Right forelimb (tissue), 1 donor: ENCODE measurements at regions not wholly inside any gene's neighbourhood (a gene's known extent, or its start where the extent isn't known, plus 50 kb on each side); places are given as distances from the start of the nearest gene placed in this dataset.
"Not testable (repeated sequence)": the region's sequence is repeated elsewhere in the genome, so short reads cannot be mapped to it uniquely, and the experiment has no call there.

Experiments used
- DNase-seq: peaks from one replicate; pipeline ENCODE4 v3.0.0-alpha.2; 2018

DNA sequence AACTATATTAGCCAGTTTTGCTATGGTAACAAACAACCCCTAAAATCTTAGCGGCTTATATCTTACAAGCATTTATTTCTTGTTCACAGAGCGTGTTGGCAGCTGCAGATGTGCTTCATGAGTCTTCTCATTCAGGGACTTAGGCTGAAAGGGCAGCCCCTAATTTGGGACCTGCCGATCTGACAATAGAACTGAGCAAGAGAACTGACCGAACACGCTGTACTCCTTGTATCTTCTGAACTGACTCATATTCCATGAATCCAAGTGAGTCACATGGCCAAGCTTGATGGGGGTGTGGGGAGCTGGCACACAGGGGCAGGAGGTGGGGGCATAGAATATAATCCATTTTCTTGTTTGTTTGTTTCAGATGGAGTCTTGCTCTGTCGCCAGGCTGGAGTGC, 481.7 kb upstream of the CADM1 start:
- DNase-seq = no peak

GRCh38 chr11:115984228-115984627, 480.0 kb upstream of the CADM1 start:
- DNase-seq = no peak

- no peak for DNase-seq
Measured at GRCh38 chr11:115982666-115983065, 478.5 kb upstream of the CADM1 start.

DNA sequence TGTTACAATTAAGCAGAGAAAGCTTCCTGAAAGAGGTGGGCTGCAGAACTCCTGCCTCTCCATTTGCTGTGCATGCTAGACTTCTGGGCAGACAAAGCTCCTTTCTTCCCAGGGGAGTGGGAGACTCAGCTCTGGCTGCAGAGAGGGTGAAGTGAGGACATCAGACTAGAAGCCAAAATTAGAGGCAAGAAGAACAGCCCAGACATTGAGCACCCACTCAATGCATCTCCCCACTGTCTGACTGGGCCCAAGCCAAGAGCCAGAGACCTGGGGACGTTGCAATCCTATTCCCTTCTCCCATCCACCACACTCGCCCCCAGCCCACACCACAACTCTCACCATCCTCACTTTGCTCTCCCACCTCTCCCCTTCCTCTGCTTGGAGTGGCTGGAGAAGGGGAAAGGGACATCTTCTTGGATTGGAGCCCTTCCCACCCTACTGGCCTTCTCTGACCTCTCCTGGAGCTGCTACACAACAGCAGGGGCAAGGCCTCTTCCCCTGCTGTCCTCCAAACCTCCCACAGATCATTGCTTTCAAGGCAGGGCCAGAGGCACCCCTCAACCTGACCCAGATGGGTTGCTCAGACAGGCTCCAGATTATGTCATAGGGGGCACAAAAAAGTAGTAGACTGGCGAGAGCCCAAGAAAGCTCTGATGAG, 477.7 kb upstream of the CADM1 start:
- DNase-seq = no peak

DNA sequence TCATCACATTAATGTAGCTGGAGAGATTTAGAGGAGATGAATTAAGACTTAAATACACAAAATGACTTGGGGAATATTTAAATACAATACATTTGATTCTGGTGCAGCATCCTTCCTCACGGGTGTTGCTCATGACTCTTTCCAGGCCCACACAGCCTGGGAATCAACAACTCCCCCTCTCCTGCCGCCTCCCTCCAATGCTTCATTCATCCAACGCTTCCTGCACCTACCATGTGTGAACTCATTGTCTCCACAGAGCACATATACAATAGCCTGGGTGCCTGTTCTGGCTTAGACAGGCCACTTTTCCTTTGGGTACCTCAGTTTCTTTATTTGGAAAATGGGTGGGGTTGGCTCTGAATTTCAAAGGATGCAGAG, 476.9 kb upstream of the CADM1 start:
- no peak for DNase-seq

DNA sequence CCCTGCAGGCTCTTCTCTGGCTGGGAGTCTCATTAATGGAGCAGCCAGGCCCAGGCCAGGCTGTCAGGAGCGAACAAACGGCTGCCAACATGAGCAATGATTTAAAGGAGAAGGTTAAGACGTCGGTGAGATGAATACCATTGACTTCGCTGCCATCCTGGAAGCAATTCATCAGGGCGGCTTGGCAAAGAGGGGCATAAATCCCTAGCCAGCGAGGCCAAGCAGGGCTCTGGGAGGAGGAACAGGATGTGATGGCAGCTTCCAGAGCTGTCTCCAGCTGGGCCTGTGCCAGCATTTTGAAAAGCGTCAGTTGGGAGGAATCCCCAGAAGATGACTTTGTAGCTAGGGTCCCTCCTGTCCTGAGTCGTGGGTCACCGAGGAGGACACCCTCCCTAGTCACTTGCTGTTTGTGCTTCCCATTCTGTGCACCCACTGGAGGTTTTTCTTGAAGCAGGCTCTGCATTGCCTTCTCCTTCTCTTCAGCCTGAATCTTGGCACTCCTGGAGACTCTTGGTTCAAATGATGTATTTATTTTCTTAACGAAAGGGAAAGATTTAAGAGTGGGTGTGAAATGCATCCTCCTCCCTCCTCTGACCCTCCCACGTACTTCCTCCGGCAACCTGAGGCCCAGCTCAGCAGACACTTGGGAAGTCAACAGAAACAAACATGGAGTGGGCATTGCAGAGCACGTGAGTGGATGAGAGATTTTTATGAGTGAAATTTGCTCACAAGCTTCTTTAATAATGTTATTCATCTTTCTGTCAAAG, 476.3 kb upstream of the CADM1 start:
- DNase-seq = no peak

GRCh38 chr11:115974703-115975102, 470.5 kb upstream of the CADM1 start:
- no peak for DNase-seq

GRCh38 chr11:115967203-115967602, 463.0 kb upstream of the CADM1 start:
- DNase-seq = not testable (repeated sequence)

GRCh38 chr11:115965767-115966504, 461.7 kb upstream of the CADM1 start:
- no peak for DNase-seq

DNA sequence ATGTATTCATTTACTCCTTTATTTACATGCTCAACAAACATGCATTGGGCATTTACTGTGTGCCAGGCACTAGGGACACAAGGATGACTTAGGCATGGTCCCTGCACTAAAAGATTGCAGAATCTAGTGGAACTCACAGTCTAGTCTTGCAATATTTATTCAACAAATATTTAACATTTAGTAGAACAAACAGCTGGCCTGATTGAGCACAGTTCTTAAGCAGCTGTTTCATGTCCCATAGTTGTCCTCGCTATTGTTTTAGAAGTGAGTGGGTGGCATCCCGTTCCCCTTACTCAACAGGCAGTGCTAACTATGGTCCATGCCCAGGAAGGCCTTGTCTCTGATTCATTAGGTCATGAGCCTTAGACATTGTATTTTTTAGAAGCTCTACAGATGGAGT, 459.9 kb upstream of the CADM1 start:
- DNase-seq = no peak

DNA sequence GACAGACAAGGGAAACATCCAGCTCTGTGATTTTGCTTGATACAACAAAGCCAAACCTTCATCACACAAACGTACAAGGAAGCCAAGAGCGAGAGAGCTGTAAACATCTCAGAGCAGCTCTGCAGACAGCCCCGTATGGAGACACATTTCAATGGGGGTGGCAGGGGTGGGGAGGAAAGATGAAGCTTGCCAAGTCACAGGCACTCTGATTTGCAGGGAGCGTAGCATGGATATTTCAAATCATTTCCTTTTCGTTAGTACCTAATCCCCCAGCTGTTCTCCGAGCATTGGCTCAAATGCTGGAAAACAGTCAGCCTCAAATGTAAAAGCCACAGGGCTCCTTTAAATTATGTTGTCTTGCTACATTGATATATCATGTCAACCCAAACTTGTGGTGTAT, 458.9 kb upstream of the CADM1 start:
- DNase-seq = no peak

- DNase-seq = no peak
Measured at GRCh38 chr11:115961159-115962003, 457.2 kb upstream of the CADM1 start.

DNA sequence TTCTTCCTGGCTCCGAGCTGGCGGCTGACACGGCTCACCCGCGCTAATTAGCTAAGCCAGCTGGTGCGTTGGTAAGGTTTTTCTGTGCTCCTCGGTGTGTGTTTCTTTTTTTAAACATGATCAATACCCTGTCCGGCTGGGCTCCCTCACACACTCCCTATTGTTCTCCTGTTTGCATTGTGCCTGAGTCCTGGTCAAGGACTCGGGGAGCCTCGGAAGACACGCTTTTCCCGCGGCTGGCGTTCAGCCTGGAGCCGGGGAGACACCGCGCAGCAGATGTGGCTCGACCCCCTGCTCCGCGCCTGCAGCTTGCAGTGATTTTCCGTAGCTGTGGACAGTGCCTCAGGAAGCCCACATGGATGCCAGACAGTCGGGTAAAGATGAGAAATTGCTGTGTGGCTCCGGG, 454.9 kb upstream of the CADM1 start:
- DNase-seq = no peak

- DNase-seq = no peak
Measured at GRCh38 chr11:115958089-115959000, 454.1 kb upstream of the CADM1 start.

DNA sequence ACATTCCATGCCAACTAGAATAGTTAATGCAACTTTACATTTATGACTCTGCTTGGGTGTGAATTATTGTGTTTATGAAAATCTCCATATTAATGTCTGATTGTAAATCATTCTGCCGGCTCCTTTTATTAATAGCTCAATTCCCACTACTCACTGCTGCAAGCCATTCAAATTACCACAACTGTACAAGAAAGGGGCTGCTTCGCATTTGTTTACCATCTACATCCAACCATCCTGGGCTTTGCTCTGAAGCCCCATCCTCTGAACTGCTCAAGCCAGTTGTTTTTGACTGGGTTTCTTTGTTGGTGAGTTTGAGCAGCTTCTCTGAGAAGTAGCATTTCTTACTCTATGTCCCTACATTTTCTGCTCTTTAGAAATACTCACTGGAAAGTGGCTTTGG, 451.6 kb upstream of the CADM1 start:
- DNase-seq = no peak

GRCh38 chr11:115950660-115951059, 446.4 kb upstream of the CADM1 start:
- no peak for DNase-seq

GRCh38 chr11:115944596-115944995, 440.4 kb upstream of the CADM1 start:
- DNase-seq = no peak

GRCh38 chr11:115942011-115942410, 437.8 kb upstream of the CADM1 start:
- no peak for DNase-seq

DNA sequence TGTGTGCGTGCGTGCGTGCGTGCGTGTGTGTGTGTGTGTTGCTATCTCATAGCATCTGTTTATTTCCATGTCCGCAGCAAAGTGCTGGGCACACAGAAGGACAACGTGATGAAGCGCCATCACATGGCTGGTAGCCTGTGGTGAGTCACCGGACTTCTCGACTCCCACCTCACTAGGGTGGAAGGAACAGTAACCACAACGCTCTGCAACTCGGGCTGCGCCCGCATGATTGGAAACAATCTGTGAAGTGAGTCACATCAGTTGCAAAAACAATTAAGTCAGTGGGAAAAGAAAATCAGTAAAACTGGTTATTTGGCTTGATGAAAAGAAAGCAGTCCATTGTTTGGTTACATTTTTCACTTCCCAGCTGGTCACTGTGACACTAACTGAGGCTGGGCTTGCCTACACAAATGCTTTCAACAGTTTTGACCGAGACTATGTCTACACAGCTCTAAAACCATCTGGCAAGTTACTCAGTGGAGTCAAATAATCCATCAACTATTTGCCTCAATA, 437.3 kb upstream of the CADM1 start:
- no peak for DNase-seq

DNA sequence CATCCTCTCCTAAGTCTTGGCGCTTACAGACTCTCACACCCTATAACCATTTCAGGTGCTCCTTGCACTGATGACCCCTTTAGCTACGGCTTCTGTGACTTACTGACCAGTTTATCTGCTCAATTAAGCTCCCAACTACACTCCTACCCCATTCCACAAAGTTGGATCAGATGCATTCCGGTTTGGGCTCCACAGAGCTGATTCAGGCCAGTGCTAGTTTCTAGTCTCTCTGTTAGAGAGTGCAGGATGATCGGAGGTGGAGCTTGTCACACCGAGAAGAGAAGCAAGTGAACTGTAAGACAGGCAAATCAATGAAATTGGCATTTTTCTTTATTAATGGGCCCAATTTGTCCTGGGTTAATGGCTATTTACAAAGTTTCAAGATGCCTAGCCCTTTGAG, 436.8 kb upstream of the CADM1 start:
- no peak for DNase-seq

DNA sequence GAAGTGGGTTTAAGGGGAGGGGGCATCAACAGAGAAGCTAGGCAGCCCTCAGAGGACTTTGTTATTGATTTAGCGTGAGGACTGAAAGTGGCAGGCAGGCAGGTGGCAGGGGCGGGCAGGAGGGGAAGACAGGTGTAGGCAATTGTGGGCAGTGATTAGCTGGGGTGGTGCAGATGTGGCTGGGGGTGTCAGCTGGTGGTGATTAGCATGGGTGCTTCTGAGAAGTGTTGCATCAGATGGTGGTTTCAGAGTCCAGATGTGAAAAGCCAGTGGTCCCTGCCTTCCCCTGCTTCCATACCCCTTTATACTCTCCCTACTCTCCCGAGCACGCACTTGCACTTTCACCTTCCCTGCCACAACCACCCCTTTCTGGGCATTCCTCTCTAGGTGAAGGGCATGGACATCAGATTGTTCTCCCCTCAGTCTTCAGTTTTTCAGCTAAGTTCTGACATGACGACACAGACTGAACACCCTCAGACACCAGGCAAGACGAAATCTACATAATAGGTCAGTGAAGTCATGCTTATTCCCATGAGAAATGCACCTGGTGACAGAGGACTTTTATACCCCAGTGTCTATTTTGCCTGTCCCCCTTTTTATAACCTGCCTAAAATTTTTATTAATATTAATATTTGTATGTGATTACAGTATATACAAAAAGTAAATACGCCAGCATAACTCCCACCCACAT, 435.7 kb upstream of the CADM1 start:
- DNase-seq = no peak
